Endodermal cell (in vitro differentiated cells): ENCODE measurements at regions not wholly inside any gene's neighbourhood (a gene's known extent, or its start where the extent isn't known, plus 50 kb on each side); places are given as distances from the start of the nearest gene placed in this dataset.

Experiments
- DNase-seq: peaks from one replicate; pipeline ENCODE4 v3.0.0-alpha.2; 2017
- H3K27ac ChIP-seq: 2 replicates; pipeline ENCODE4 v1.5.1; 2013; ENCODE audit warnings: mild to moderate bottlenecking, low read depth, low read length, moderate library complexity
- H3K27me3 ChIP-seq: 2 replicates; pipeline ENCODE4 v1.6.1; 2013; ENCODE audit warnings: mild to moderate bottlenecking, low read length, moderate library complexity; ENCODE audit not compliant: insufficient read depth, control insufficient read depth, poor library complexity, severe bottlenecking
- H3K36me3 ChIP-seq: 2 replicates; pipeline ENCODE4 v1.7.0; 2013; ENCODE audit warnings: mild to moderate bottlenecking, low read length, moderate library complexity; ENCODE audit not compliant: control insufficient read depth, insufficient read depth
- H3K4me1 ChIP-seq: one replicate; pipeline ENCODE4 v1.7.0; 2013; ENCODE audit warnings: low read length; ENCODE audit not compliant: control insufficient read depth, insufficient read depth
- H3K4me3 ChIP-seq: 2 replicates; pipeline ENCODE4 v1.5.1; 2013; ENCODE audit warnings: mild to moderate bottlenecking, low read length, moderate library complexity
- H3K9ac ChIP-seq: 2 replicates; pipeline ENCODE4 v1.6.1; 2013; ENCODE audit warnings: mild to moderate bottlenecking, low read length, moderate library complexity; ENCODE audit not compliant: poor library complexity, severe bottlenecking; ENCODE audit errors: extremely low read depth
- H3K9me3 ChIP-seq: 2 replicates; pipeline ENCODE4 v1.6.1; 2013; ENCODE audit warnings: mild to moderate bottlenecking, low read length, moderate library complexity; ENCODE audit not compliant: control insufficient read depth
- H3K27ac Mint-ChIP-seq: 2 replicates; pipeline ENCODE4 v1.8.0; 2020; ENCODE audit warnings: mixed read lengths
- H3K27me3 Mint-ChIP-seq: 2 replicates; pipeline ENCODE4 v1.8.0; 2021; ENCODE audit warnings: mild to moderate bottlenecking, mixed read lengths; ENCODE audit not compliant: insufficient read depth
- H3K36me3 Mint-ChIP-seq: 2 replicates; pipeline ENCODE4 v1.8.0; 2020; ENCODE audit warnings: low read depth, mixed read lengths
- H3K4me1 Mint-ChIP-seq: 2 replicates; pipeline ENCODE4 v1.8.0; 2020; ENCODE audit warnings: mixed read lengths
- H3K4me3 Mint-ChIP-seq: 2 replicates; pipeline ENCODE4 v1.8.0; 2020; ENCODE audit warnings: mild to moderate bottlenecking, moderate library complexity, mixed read lengths
- H3K9me3 Mint-ChIP-seq: 2 replicates; pipeline ENCODE4 v1.8.0; 2020; ENCODE audit warnings: mild to moderate bottlenecking, mixed read lengths
- CTCF ChIP-seq: fragments of 200-600 bp; sonication (generic); conservative IDR thresholded peaks from 2 replicates; pipeline ENCODE4 v1.5.0; 2021; ENCODE audit warnings: antibody characterized with exemption, mild to moderate bottlenecking
- WGBS, 2 experiments: methylation state at CpG; one replicate each; pipeline versions ENCODE4 v1.1.5 to v1.1.7; 2013; ENCODE audit warnings: missing lambda C conversion rate in 2 of 2, mixed read lengths in 1 of 2; ENCODE audit not compliant: insufficient coverage in 1 of 2, insufficient read length in 1 of 2; 5-methylcytosine and 5-hydroxymethylcytosine counted together

- H3K27ac ChIP-seq = no peak overlapping the region
- H3K27ac Mint-ChIP-seq = no peak overlapping the region
These were observed 114.8 kb upstream of the PKDCC start for GRCh38 chr2:41933046-41933420.

GRCh38 chr2:41933585-41934320, 114.1 kb upstream of the PKDCC start:
- H3K4me3 Mint-ChIP-seq = no peak overlapping the region
- WGBS, 2 experiments = 94 to 99% methylated on average over 7 to 8 of the region's 8 CpGs
- Histone ChIP-seq H3K27ac (no peak overlapping the region), H3K9ac (no peak overlapping the region), H3K4me3 (no peak overlapping the region), H3K27me3 (no peaks in the 10 kb centered on the region), H3K36me3 (no peaks in the 10 kb centered on the region), H3K9me3 (no peaks in the 10 kb centered on the region), H3K4me1 (peaks cover 43% of the 10 kb centered on the region)
- no peaks in the 10 kb centered on the region for H3K9me3 Mint-ChIP-seq
- H3K4me1 Mint-ChIP-seq = peaks cover 65% of the 10 kb centered on the region
- no peaks in the 10 kb centered on the region for H3K27me3 Mint-ChIP-seq
- no peak for TF ChIP-seq CTCF
- no peak overlapping the region for H3K27ac Mint-ChIP-seq
- DNase-seq = no peak
- H3K36me3 Mint-ChIP-seq = no peaks in the 10 kb centered on the region

More at GRCh38 chr2:41933046-41933420, 114.8 kb upstream of the PKDCC start:
- H3K27me3 Mint-ChIP-seq = no peaks in the 10 kb centered on the region
- peaks cover 46% of the 10 kb centered on the region for H3K4me1 ChIP-seq
- H3K27me3 ChIP-seq = no peaks in the 10 kb centered on the region
- H3K36me3 Mint-ChIP-seq = no peaks in the 10 kb centered on the region
- H3K36me3 ChIP-seq = no peaks in the 10 kb centered on the region
- H3K9ac ChIP-seq = no peak overlapping the region
- H3K4me1 Mint-ChIP-seq = peaks cover 65% of the 10 kb centered on the region
- 85 to 86% methylated on average over 3 of the region's 3 CpGs for WGBS, 2 experiments
- no peak overlapping the region for H3K4me3 ChIP-seq
- H3K9me3 ChIP-seq = no peaks in the 10 kb centered on the region
- no peak for TF ChIP-seq CTCF
- DNase-seq = no peak
- no peaks in the 10 kb centered on the region for H3K9me3 Mint-ChIP-seq
- H3K4me3 Mint-ChIP-seq = peak overlapping the region; percentile 6

GRCh38 chr2:41934329-41934958, 113.4 kb upstream of the PKDCC start:
- no peak overlapping the region for H3K27ac Mint-ChIP-seq
- Histone ChIP-seq H3K4me1 (peaks cover 43% of the 10 kb centered on the region), H3K9ac (no peak overlapping the region), H3K36me3 (no peaks in the 10 kb centered on the region), H3K27me3 (no peaks in the 10 kb centered on the region), H3K9me3 (no peaks in the 10 kb centered on the region), H3K27ac (no peak overlapping the region), H3K4me3 (no peak overlapping the region)
- TF ChIP-seq CTCF = no peak
- WGBS, 2 experiments = 88 to 91% methylated on average over 6 to 10 of the region's 10 CpGs
- no peaks in the 10 kb centered on the region for H3K27me3 Mint-ChIP-seq
- no peaks in the 10 kb centered on the region for H3K9me3 Mint-ChIP-seq
- DNase-seq = no peak
- no peak overlapping the region for H3K4me3 Mint-ChIP-seq
- H3K4me1 Mint-ChIP-seq = peaks cover 69% of the 10 kb centered on the region
- no peaks in the 10 kb centered on the region for H3K36me3 Mint-ChIP-seq
